Endodermal cell (in vitro differentiated cells): ENCODE measurements at regions not wholly inside any gene's neighbourhood (a gene's known extent, or its start where the extent isn't known, plus 50 kb on each side); places are given as distances from the start of the nearest gene placed in this dataset.
A peak's percentile ranks its signal among the peaks of the same experiment; 100 is the strongest.

Experiments
- DNase-seq: peaks from one replicate; pipeline ENCODE4 v3.0.0-alpha.2; 2017
- H3K27ac ChIP-seq: 2 replicates; pipeline ENCODE4 v1.5.1; 2013; ENCODE audit warnings: mild to moderate bottlenecking, low read depth, low read length, moderate library complexity
- H3K27me3 ChIP-seq: 2 replicates; pipeline ENCODE4 v1.6.1; 2013; ENCODE audit warnings: mild to moderate bottlenecking, low read length, moderate library complexity; ENCODE audit not compliant: insufficient read depth, control insufficient read depth, poor library complexity, severe bottlenecking
- H3K36me3 ChIP-seq: 2 replicates; pipeline ENCODE4 v1.7.0; 2013; ENCODE audit warnings: mild to moderate bottlenecking, low read length, moderate library complexity; ENCODE audit not compliant: control insufficient read depth, insufficient read depth
- H3K4me1 ChIP-seq: one replicate; pipeline ENCODE4 v1.7.0; 2013; ENCODE audit warnings: low read length; ENCODE audit not compliant: control insufficient read depth, insufficient read depth
- H3K4me3 ChIP-seq: 2 replicates; pipeline ENCODE4 v1.5.1; 2013; ENCODE audit warnings: mild to moderate bottlenecking, low read length, moderate library complexity
- H3K9ac ChIP-seq: 2 replicates; pipeline ENCODE4 v1.6.1; 2013; ENCODE audit warnings: mild to moderate bottlenecking, low read length, moderate library complexity; ENCODE audit not compliant: poor library complexity, severe bottlenecking; ENCODE audit errors: extremely low read depth
- H3K9me3 ChIP-seq: 2 replicates; pipeline ENCODE4 v1.6.1; 2013; ENCODE audit warnings: mild to moderate bottlenecking, low read length, moderate library complexity; ENCODE audit not compliant: control insufficient read depth
- H3K27ac Mint-ChIP-seq: 2 replicates; pipeline ENCODE4 v1.8.0; 2020; ENCODE audit warnings: mixed read lengths
- H3K27me3 Mint-ChIP-seq: 2 replicates; pipeline ENCODE4 v1.8.0; 2021; ENCODE audit warnings: mild to moderate bottlenecking, mixed read lengths; ENCODE audit not compliant: insufficient read depth
- H3K36me3 Mint-ChIP-seq: 2 replicates; pipeline ENCODE4 v1.8.0; 2020; ENCODE audit warnings: low read depth, mixed read lengths
- H3K4me1 Mint-ChIP-seq: 2 replicates; pipeline ENCODE4 v1.8.0; 2020; ENCODE audit warnings: mixed read lengths
- H3K4me3 Mint-ChIP-seq: 2 replicates; pipeline ENCODE4 v1.8.0; 2020; ENCODE audit warnings: mild to moderate bottlenecking, moderate library complexity, mixed read lengths
- H3K9me3 Mint-ChIP-seq: 2 replicates; pipeline ENCODE4 v1.8.0; 2020; ENCODE audit warnings: mild to moderate bottlenecking, mixed read lengths
- CTCF ChIP-seq: fragments of 200-600 bp; sonication (generic); conservative IDR thresholded peaks from 2 replicates; pipeline ENCODE4 v1.5.0; 2021; ENCODE audit warnings: antibody characterized with exemption, mild to moderate bottlenecking
- WGBS, 2 experiments: methylation state at CpG; one replicate each; pipeline versions ENCODE4 v1.1.5 to v1.1.7; 2013; ENCODE audit warnings: missing lambda C conversion rate in 2 of 2, mixed read lengths in 1 of 2; ENCODE audit not compliant: insufficient coverage in 1 of 2, insufficient read length in 1 of 2; 5-methylcytosine and 5-hydroxymethylcytosine counted together

GRCh38 chr10:60644436-60645130, 133.7 kb upstream of the CDK1 start:
- H3K36me3 ChIP-seq = no peaks in the 10 kb centered on the region
- Mint-ChIP-seq H3K9me3 (peaks cover 1% of the 10 kb centered on the region), H3K27me3 (no peaks in the 10 kb centered on the region), H3K4me1 (peaks cover 25% of the 10 kb centered on the region), H3K36me3 (no peaks in the 10 kb centered on the region), H3K27ac (peak overlapping the region; percentile 56), H3K4me3 (no peak overlapping the region)
- no peak overlapping the region for H3K27ac ChIP-seq
- H3K4me1 ChIP-seq = no peaks in the 10 kb centered on the region
- H3K9me3 ChIP-seq = no peaks in the 10 kb centered on the region
- TF ChIP-seq CTCF = no peak
- no peak for DNase-seq
- no peak overlapping the region for H3K4me3 ChIP-seq
- H3K27me3 ChIP-seq = no peaks in the 10 kb centered on the region
- no peak overlapping the region for H3K9ac ChIP-seq
- WGBS, 2 experiments = 83% methylated on average over 1 of the region's 4 CpGs; no CpG with 5 or more reads in 1 of the 2 experiments

- H3K27me3 ChIP-seq = no peaks in the 10 kb centered on the region
- H3K4me1 ChIP-seq = no peaks in the 10 kb centered on the region
- no peaks in the 10 kb centered on the region for H3K36me3 Mint-ChIP-seq
- H3K27me3 Mint-ChIP-seq = no peaks in the 10 kb centered on the region
- no peak overlapping the region for H3K9ac ChIP-seq
- H3K9me3 ChIP-seq = no peaks in the 10 kb centered on the region
- DNase-seq = no peak
- peaks cover 1% of the 10 kb centered on the region for H3K9me3 Mint-ChIP-seq
- no peak overlapping the region for H3K27ac ChIP-seq
- peak overlapping the region; percentile 4 for H3K27ac Mint-ChIP-seq
- H3K4me3 Mint-ChIP-seq = no peak overlapping the region
- WGBS, 2 experiments = 85% methylated on average over 1 of the region's 1 CpG; no CpG with 5 or more reads in 1 of the 2 experiments
- no peak overlapping the region for H3K4me3 ChIP-seq
- H3K4me1 Mint-ChIP-seq = peaks cover 21% of the 10 kb centered on the region
- H3K36me3 ChIP-seq = no peaks in the 10 kb centered on the region
- no peak for TF ChIP-seq CTCF
Observed at GRCh38 chr10:60643874-60644273, 134.4 kb upstream of the CDK1 start.

GRCh38 chr10:60629332-60629731, 148.9 kb upstream of the CDK1 start:
- Histone ChIP-seq H3K27me3 (no peaks in the 10 kb centered on the region), H3K36me3 (no peaks in the 10 kb centered on the region), H3K4me3 (no peak overlapping the region), H3K9ac (no peak overlapping the region), H3K27ac (no peak overlapping the region), H3K4me1 (no peaks in the 10 kb centered on the region), H3K9me3 (no peaks in the 10 kb centered on the region)
- DNase-seq = no peak
- WGBS, 2 experiments = 100% methylated on average over 1 of the region's 1 CpG; no CpG with 5 or more reads in 1 of the 2 experiments
- peaks cover 19% of the 10 kb centered on the region for H3K4me1 Mint-ChIP-seq
- H3K27me3 Mint-ChIP-seq = no peaks in the 10 kb centered on the region
- peaks cover 4% of the 10 kb centered on the region for H3K36me3 Mint-ChIP-seq
- H3K4me3 Mint-ChIP-seq = no peak overlapping the region
- no peaks in the 10 kb centered on the region for H3K9me3 Mint-ChIP-seq
- no peak for TF ChIP-seq CTCF
- no peak overlapping the region for H3K27ac Mint-ChIP-seq
